NCI-H2196 treated with DMSO at 0.1 percent for 48 hours (cell line): ENCODE measurements at regions not wholly inside any gene's neighbourhood (a gene's known extent, or its start where the extent isn't known, plus 50 kb on each side); places are given as distances from the start of the nearest gene placed in this dataset.

Source experiments
- DNase-seq: peaks from one replicate; lab custom pipeline; 2025; ENCODE audit not compliant: unreplicated experiment; lab: John Stamatoyannopoulos, UW

- DNase-seq = no peak
These were observed 375.2 kb upstream of the ANO5 start for GRCh38 chr11:21817696-21818095.

- DNase-seq = no peak
These were observed 372.7 kb upstream of the ANO5 start for GRCh38 chr11:21820176-21820575.

- no peak for DNase-seq
These were observed 367.8 kb upstream of the ANO5 start for GRCh38 chr11:21825127-21825526.

DNA sequence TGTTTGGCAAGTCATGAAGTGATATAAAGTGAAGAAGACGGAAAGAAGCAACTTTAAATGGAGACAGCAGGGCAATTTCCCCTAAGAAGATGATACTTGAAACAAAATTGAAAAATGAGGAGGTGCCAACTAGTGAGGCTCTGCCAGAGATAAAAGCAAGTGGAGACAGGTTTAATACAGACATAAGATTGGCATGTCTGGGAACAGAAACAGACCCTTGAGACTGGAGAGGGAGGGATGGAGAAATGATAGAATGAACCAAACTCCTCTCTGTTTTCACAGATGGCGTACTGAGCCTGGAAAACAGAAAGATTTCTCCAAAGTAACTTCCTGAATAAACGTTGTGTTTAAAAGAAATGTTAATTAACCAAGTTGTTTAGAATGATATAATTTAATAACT is 354.5 kb upstream of the ANO5 start:
- no peak for DNase-seq

DNA sequence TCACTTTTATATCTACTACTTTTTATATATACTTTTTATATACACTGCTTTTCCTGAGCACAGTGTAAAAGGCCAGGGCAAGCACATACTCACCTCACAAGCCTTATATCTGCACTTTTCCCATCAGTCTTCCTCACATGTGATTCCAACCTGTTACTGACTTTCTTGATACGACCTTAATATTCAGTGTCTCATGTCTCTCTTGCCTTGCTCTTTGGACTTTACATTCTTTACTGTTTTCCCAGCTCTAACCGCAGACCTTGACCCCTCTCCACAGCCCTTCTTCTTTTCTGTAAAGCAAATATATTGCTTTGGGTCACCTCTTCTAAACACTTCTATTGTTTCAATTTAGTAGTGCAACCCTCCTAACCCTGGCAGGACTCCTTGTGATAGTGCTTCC is 353.1 kb upstream of the ANO5 start:
- no peak for DNase-seq

DNA sequence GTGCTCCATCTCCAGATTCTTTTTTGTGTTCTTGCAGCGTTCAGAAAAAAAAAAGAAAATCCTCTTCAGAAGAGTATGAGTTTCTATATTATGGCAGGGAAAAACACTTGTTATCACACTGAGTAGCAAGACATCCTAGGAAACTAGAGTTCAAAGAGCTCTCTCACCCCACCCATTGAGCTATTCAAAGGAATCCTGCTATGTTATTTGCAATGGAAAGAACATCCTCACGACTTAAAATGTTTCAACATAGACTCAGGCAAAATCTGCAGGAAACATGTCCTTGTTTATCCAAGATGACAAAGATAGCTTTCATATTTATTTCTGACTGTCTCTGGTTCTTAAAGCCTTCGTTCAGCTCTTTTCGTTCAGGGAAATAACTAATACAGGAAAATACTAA is 331.6 kb upstream of the ANO5 start:
- no peak for DNase-seq

GRCh38 chr11:21865541-21865940 is 327.3 kb upstream of the ANO5 start:
- no peak for DNase-seq

GRCh38 chr11:21866781-21867180 is 326.1 kb upstream of the ANO5 start:
- DNase-seq = peak; percentile 3

DNA sequence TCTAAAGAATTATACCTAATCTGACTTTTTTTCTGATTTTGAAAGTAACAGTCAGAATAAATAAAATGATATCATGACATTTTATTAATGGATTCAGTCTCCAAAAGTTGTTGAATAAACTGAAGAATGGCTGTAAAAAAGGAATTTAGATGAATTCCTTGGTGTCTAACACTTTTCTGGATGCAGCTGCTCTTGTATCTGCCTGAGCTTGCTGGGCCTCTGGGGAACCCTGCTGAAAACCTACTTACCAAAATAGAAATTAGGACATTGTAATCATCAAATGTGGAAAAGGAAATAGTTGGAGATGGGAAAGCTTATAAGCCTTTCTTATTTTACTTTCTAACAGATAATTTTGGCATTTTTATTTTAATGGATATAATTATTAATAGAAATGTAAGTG is 315.7 kb upstream of the ANO5 start:
- DNase-seq = no peak

DNA sequence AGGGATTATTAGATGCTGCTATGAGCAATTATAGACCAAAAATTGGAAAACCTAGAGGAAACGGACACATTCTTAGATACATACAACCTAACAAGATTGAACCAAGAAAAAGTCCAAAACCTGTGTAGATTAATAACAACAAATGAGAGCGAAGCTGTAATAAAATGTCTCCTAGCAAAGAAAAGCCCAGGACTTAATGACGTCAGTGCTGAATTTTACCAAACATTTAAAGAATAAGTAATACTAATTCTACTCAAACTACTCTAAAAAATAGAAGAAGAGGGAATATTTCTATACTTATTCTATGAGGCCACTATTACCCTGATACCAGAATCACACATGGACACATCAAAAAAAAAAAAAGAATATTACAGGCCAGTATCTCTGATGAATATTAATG is 309.5 kb upstream of the ANO5 start:
- no peak for DNase-seq

GRCh38 chr11:21888814-21889213 is 304.1 kb upstream of the ANO5 start:
- DNase-seq = no peak

GRCh38 chr11:21892736-21893564 is 299.9 kb upstream of the ANO5 start:
- DNase-seq = no peak

DNA sequence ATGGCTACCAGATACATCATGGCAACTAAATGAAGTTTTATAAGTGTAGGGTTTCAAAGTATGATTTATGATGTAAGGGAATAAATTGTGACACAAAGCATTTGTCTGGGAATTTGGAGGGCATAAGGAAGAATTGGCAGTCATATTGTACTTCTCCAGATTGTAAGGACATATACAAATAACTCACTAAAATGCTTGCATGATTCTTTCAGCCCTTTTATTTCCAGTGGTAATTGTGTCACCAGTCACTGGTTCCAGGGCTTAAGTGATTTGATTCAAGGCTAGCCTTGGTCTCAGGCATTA is 299.4 kb upstream of the ANO5 start:
- DNase-seq = no peak

DNA sequence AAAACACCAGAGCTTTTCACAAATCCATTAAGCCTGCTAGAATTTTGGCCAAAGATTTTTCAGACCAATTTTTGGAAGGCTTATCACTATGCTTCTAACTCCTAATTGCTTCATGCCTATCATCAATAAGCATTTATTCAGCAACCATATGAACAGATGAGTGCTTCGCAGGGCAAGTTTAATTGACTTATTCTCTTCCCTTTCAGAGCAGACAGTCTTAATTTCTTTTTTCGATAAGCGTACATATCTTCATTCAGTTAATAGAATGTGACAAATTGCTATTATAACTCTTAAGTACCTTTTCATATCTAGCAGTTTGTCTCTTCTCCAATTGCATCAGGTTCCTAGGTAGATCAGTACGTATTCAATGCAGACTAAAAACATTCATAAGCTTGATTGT is 298.4 kb upstream of the ANO5 start:
- DNase-seq = no peak

DNA sequence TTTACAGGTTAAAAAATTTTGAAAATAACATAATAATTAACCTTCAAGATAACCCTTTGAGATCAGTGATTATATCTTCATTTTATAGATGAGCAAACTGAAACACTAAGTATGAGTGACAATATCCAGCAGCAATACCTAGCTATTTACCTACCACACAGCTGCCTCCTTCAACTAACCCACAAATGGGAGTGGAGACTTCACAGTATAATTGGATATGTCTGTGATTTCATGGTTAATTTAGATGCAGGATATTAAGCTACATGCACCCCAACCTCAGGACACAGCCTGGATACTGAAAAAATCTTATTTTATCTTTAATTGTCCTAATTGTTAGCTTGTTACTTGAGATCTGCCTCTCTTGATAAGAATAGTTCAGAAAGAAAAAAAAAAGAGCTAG is 297.2 kb upstream of the ANO5 start:
- no peak for DNase-seq

- no peak for DNase-seq
These were observed 296.7 kb upstream of the ANO5 start for GRCh38 chr11:21896216-21896615.

GRCh38 chr11:21896746-21897602 is 295.9 kb upstream of the ANO5 start:
- DNase-seq = no peak

DNA sequence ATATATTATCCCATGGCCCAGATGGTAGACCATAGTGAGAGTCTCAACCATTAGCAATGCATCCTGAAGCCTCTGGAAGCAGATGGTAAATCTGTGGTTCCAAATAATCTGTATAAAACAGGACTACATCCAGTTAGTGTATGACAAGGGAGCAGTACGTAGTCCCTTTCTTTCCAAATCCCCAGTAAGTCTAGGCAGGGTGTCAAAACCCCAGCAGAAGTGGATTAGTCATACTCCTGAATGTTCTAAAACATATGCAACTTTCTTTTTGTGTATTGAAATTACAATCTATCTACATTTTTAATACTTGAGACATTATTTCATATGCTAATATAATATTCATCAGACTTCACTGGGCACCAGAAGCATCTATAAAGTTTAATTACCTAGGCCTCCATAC is 295.1 kb upstream of the ANO5 start:
- DNase-seq = no peak

GRCh38 chr11:21908211-21908610 is 284.7 kb upstream of the ANO5 start:
- DNase-seq = no peak

- no peak for DNase-seq
These were observed 283.7 kb upstream of the ANO5 start for GRCh38 chr11:21909145-21909544.

- DNase-seq = no peak
These were observed 281.8 kb upstream of the ANO5 start for GRCh38 chr11:21911061-21911460.

- DNase-seq = no peak
These were observed 280.6 kb upstream of the ANO5 start for GRCh38 chr11:21912285-21912684.

GRCh38 chr11:21921151-21921550 is 271.7 kb upstream of the ANO5 start:
- no peak for DNase-seq
